ENCODE measurements at regions not wholly inside any gene's neighbourhood (a gene's known extent, or its start where the extent isn't known, plus 50 kb on each side); places are given as distances from the start of the nearest gene placed in this dataset.

DNA sequence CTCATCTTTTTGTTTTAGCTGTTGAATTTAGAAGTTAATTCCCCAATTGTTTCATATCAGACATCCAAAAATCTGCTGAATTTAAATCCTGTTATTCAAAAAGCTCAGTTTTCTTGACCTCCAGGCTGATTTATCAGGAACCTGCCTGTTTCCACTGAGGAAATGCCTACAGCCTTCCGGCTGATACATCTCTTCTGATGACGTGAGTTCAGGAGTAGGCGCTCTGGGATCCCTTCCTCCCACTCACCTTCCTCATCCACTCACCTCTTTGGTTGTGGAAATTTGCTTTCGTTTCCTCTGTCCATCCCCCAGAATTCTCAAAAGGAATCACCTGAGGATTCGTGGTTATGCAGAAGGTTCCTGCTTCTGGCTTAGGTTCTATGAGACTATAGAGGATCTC, 55.4 kb upstream of the ALDH1A3 start:
- no peak for DNase-seq (ENCODE audit: low spot score)
- no peak for TF ChIP-seq CTCF (conservative IDR thresholded peaks at IDR 0.05; ENCODE audit: low read depth)
- H3K27ac ChIP-seq = no peak overlapping the region
- CTCF ChIA-PET = no interaction called here
- POLR2A ChIA-PET (ENCODE audit: low non-redundant PET) = no interaction called here

GRCh38 chr15:100829457-100829856, 50.2 kb upstream of the ALDH1A3 start:
- no peak for DNase-seq (ENCODE audit: low spot score)
- TF ChIP-seq CTCF (conservative IDR thresholded peaks at IDR 0.05; ENCODE audit: low read depth) = no peak
- no peak overlapping the region for H3K27ac ChIP-seq
- ChIA-PET CTCF (no interaction called here), POLR2A (ENCODE audit: low non-redundant PET) (no interaction called here)
